ENCODE measurements at regions not wholly inside any gene's neighbourhood (a gene's known extent, or its start where the extent isn't known, plus 50 kb on each side); places are given as distances from the start of the nearest gene placed in this dataset.

GRCh38 chr9:75391497-75391896 lies 303.2 kb downstream of the OSTF1 start:
- no peaks in the 10 kb centered on the region for H3K4me1 Mint-ChIP-seq (ENCODE audit: insufficient read depth, unreplicated experiment)
- H3K4me3 Mint-ChIP-seq (ENCODE audit: unreplicated experiment): no peak overlapping the region
- TF ChIP-seq CTCF (IDR thresholded peaks at IDR 0.05; ENCODE audit: unreplicated experiment): no peak
- no peaks in the 10 kb centered on the region for H3K27me3 Mint-ChIP-seq (ENCODE audit: insufficient read depth, unreplicated experiment)
- ChIA-PET CTCF (no interaction called here), POLR2A (no interaction called here)
- H3K27ac Mint-ChIP-seq (ENCODE audit: low read depth, unreplicated experiment): no peak overlapping the region
- no peaks in the 10 kb centered on the region for H3K36me3 Mint-ChIP-seq (ENCODE audit: insufficient read depth, unreplicated experiment)
- no TSS peak for BruUV-seq (replicated peaks)
- DNase-seq (ENCODE audit: unreplicated experiment): no peak
- H3K9me3 Mint-ChIP-seq (ENCODE audit: unreplicated experiment): peaks cover 45% of the 10 kb centered on the region
- intact Hi-C loops (cut with micrococcal nuclease): no loop called here

GRCh38 chr9:75395336-75395735 lies 307.0 kb downstream of the OSTF1 start:
- Mint-ChIP-seq H3K27ac (ENCODE audit: low read depth, unreplicated experiment) (no peak overlapping the region), H3K4me3 (ENCODE audit: unreplicated experiment) (no peak overlapping the region), H3K27me3 (ENCODE audit: insufficient read depth, unreplicated experiment) (no peaks in the 10 kb centered on the region), H3K9me3 (ENCODE audit: unreplicated experiment) (peaks cover 60% of the 10 kb centered on the region), H3K4me1 (ENCODE audit: insufficient read depth, unreplicated experiment) (no peaks in the 10 kb centered on the region), H3K36me3 (ENCODE audit: insufficient read depth, unreplicated experiment) (peaks cover 6% of the 10 kb centered on the region)
- BruUV-seq (replicated peaks): no TSS peak
- ChIA-PET CTCF (interaction anchor here (0.6 kb wide), 1 partner anchor 213 kb away, joined by 3 read pairs; no protein-coding TSS in a partner anchor), POLR2A (no interaction called here)
- TF ChIP-seq CTCF (IDR thresholded peaks at IDR 0.05; ENCODE audit: unreplicated experiment): no peak
- no peak for DNase-seq (ENCODE audit: unreplicated experiment)
- intact Hi-C loops (cut with micrococcal nuclease): no loop called here

GRCh38 chr9:75397836-75398235 lies 309.5 kb downstream of the OSTF1 start:
- no TSS peak for BruUV-seq (replicated peaks)
- Mint-ChIP-seq H3K36me3 (ENCODE audit: insufficient read depth, unreplicated experiment) (peaks cover 6% of the 10 kb centered on the region), H3K4me1 (ENCODE audit: insufficient read depth, unreplicated experiment) (no peaks in the 10 kb centered on the region), H3K9me3 (ENCODE audit: unreplicated experiment) (peaks cover 53% of the 10 kb centered on the region), H3K27me3 (ENCODE audit: insufficient read depth, unreplicated experiment) (no peaks in the 10 kb centered on the region), H3K27ac (ENCODE audit: low read depth, unreplicated experiment) (no peak overlapping the region), H3K4me3 (ENCODE audit: unreplicated experiment) (no peak overlapping the region)
- no peak for DNase-seq (ENCODE audit: unreplicated experiment)
- TF ChIP-seq CTCF (IDR thresholded peaks at IDR 0.05; ENCODE audit: unreplicated experiment): no peak
- ChIA-PET POLR2A (no interaction called here), CTCF (no interaction called here)
- intact Hi-C loops (cut with micrococcal nuclease): no loop called here

GRCh38 chr9:75408391-75408790 lies 320.1 kb downstream of the OSTF1 start:
- Mint-ChIP-seq H3K27me3 (ENCODE audit: insufficient read depth, unreplicated experiment) (no peaks in the 10 kb centered on the region), H3K4me1 (ENCODE audit: insufficient read depth, unreplicated experiment) (no peaks in the 10 kb centered on the region), H3K27ac (ENCODE audit: low read depth, unreplicated experiment) (no peak overlapping the region), H3K4me3 (ENCODE audit: unreplicated experiment) (no peak overlapping the region), H3K36me3 (ENCODE audit: insufficient read depth, unreplicated experiment) (peaks cover 5% of the 10 kb centered on the region), H3K9me3 (ENCODE audit: unreplicated experiment) (peaks cover 38% of the 10 kb centered on the region)
- BruUV-seq (replicated peaks): no TSS peak
- no peak for DNase-seq (ENCODE audit: unreplicated experiment)
- intact Hi-C loops (cut with micrococcal nuclease): no loop called here
- TF ChIP-seq CTCF (IDR thresholded peaks at IDR 0.05; ENCODE audit: unreplicated experiment): no peak
- ChIA-PET POLR2A (no interaction called here), CTCF (no interaction called here)

All from MCF 10A (cell line).